ENCODE measurements at regions not wholly inside any gene's neighbourhood (a gene's known extent, or its start where the extent isn't known, plus 50 kb on each side); places are given as distances from the start of the nearest gene placed in this dataset.

DNA sequence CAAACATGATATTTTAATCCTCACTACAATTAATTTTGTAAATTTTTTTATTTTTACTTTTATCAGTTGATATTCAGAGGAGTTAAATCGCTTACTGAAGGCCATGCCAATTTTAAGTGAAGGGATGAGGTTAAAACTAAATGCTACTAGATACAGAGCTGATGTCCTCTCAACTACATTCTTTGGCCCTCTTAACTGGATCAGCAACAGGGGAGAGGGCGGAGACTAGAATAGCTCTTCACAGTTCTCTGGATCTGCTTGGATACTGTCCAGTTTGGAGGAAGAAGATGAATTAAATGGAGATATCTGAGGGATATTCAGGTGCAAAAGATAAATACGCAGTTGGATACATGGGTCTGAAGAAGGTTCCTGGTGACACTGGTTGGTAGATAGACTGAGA, 85.6 kb upstream of the LYSMD4 start:
- no peak for TF ChIP-seq TEAD4 (IDR thresholded peaks at IDR 0.05)
- TF ChIP-seq ZBTB7A (IDR thresholded peaks at IDR 0.05; ENCODE audit: low read depth) = no peak
- no peak for TF ChIP-seq RAD21 (IDR thresholded peaks at IDR 0.05; ENCODE audit: low read depth)
- no peak for TF ChIP-seq CEBPB (IDR thresholded peaks at IDR 0.05)
- TF ChIP-seq FOXM1 (IDR thresholded peaks at IDR 0.05; ENCODE audit: borderline replicate concordance, low read depth) = no peak
- TF ChIP-seq TAF1 (IDR thresholded peaks at IDR 0.05; ENCODE audit: low read depth) = no peak
- TF ChIP-seq NFIC (IDR thresholded peaks at IDR 0.05) = no peak
- TF ChIP-seq, protein P1, sequence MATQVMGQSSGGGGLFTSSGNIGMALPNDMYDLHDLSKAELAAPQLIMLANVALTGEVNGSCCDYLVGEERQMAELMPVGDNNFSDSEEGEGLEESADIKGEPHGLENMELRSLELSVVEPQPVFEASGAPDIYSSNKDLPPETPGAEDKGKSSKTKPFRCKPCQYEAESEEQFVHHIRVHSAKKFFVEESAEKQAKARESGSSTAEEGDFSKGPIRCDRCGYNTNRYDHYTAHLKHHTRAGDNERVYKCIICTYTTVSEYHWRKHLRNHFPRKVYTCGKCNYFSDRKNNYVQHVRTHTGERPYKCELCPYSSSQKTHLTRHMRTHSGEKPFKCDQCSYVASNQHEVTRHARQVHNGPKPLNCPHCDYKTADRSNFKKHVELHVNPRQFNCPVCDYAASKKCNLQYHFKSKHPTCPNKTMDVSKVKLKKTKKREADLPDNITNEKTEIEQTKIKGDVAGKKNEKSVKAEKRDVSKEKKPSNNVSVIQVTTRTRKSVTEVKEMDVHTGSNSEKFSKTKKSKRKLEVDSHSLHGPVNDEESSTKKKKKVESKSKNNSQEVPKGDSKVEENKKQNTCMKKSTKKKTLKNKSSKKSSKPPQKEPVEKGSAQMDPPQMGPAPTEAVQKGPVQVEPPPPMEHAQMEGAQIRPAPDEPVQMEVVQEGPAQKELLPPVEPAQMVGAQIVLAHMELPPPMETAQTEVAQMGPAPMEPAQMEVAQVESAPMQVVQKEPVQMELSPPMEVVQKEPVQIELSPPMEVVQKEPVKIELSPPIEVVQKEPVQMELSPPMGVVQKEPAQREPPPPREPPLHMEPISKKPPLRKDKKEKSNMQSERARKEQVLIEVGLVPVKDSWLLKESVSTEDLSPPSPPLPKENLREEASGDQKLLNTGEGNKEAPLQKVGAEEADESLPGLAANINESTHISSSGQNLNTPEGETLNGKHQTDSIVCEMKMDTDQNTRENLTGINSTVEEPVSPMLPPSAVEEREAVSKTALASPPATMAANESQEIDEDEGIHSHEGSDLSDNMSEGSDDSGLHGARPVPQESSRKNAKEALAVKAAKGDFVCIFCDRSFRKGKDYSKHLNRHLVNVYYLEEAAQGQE (IDR thresholded peaks at IDR 0.05; ENCODE audit: low read depth) = no peak
- no peak for TF ChIP-seq EGR1 (IDR thresholded peaks at IDR 0.05)
- no peak for TF ChIP-seq YY1 (IDR thresholded peaks at IDR 0.05; ENCODE audit: low read depth)

DNA sequence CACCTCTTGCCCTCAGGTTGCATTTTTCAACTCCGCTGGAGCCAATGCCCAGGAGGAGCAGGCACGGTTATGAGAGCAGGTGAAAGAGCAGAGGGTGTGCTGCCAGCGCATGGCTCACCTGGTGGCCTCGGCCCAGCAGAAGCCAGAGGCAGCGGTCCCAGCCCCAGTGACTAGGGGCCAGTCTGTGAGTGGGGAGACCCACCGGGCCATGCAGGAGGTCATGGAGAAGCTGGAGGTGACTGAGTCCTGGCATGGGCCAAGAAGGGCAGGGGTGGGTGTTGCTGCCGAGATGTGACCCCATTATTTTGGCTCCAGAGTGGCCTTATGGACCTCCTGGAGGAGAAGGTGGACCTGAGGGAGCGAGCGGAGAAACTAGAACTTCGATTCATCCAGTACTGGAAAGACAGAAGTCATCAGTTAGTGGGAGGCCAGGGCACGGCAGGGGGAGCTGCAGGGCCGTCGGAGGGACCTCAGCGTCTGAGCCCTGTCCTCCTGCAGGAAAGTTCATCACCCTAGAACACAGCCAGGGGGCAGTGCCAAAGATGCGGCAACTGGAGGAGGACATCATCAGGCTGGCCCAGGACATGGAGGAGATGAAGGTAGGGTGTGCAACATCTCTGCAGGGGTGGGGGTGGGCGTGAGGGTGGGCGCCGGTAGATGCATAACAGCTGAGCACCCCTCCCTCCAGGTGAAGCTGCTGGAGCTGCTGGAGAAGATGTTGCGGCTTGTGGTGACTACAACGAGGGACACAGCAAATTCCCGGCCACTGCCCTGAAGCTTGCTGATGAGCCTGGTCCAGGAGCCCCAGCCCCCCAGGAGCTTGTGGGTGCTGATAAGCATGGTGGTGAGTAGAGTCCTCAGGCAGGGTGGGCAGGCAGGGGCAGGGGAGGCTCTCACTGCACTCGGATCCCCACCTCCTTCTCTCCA, 58.9 kb upstream of the LYSMD4 start:
- TF ChIP-seq RAD21 (IDR thresholded peaks at IDR 0.05; ENCODE audit: low read depth) = peak; percentile 6; the same call in 1 of the 2 replicates

DNA sequence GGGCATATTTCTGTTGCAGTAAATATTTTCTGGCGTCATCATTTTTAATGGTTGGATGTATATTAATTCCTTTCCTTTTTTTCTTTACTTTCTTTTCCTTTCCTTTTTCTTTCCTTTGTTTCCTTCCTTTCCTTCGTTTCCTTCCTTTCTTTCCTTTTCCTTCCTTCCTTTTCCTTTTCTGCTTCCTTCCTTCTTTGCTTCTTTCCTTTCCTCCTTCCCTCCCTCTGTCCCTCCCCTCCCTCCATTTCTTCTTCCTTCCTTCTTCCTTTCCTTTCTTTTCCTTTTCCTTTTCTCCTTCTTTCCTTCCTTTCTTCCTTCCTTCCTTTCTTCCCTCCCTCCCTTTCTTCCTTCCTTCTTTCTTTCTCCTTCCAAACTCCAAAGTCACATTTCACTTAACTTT, 54.9 kb upstream of the LYSMD4 start:
- TF ChIP-seq TAF1 (IDR thresholded peaks at IDR 0.05; ENCODE audit: low read depth) (no peak), CREB1 (IDR thresholded peaks at IDR 0.05; ENCODE audit: low read depth) (no peak), CEBPB (IDR thresholded peaks at IDR 0.05) (no peak), USF1 (IDR thresholded peaks at IDR 0.05) (no peak), RAD21 (IDR thresholded peaks at IDR 0.05; ENCODE audit: low read depth) (no peak), EP300 (IDR thresholded peaks at IDR 0.05; ENCODE audit: borderline replicate concordance) (no peak), NFIC (IDR thresholded peaks at IDR 0.05) (no peak), EGR1 (IDR thresholded peaks at IDR 0.05) (no peak), TEAD4 (IDR thresholded peaks at IDR 0.05) (no peak), TCF12 (IDR thresholded peaks at IDR 0.05; ENCODE audit: low read depth) (no peak), YY1 (IDR thresholded peaks at IDR 0.05; ENCODE audit: low read depth) (no peak), MAX (IDR thresholded peaks at IDR 0.05) (no peak), FOXM1 (IDR thresholded peaks at IDR 0.05; ENCODE audit: borderline replicate concordance, low read depth) (no peak), ZBTB7A (IDR thresholded peaks at IDR 0.05; ENCODE audit: low read depth) (no peak)
- TF ChIP-seq, protein P1 (IDR thresholded peaks at IDR 0.05; ENCODE audit: low read depth) = no peak
